NCI-H2081 (cell line): ENCODE measurements at regions not wholly inside any gene's neighbourhood (a gene's known extent, or its start where the extent isn't known, plus 50 kb on each side); places are given as distances from the start of the nearest gene placed in this dataset.
"Not testable (repeated sequence)": the region's sequence is repeated elsewhere in the genome, so short reads cannot be mapped to it uniquely, and the experiment has no call there.

ENCODE experiments used
- DNase-seq, 2 experiments: peaks; one replicate each; lab custom pipeline; 2025; lab: John Stamatoyannopoulos, UW

DNA sequence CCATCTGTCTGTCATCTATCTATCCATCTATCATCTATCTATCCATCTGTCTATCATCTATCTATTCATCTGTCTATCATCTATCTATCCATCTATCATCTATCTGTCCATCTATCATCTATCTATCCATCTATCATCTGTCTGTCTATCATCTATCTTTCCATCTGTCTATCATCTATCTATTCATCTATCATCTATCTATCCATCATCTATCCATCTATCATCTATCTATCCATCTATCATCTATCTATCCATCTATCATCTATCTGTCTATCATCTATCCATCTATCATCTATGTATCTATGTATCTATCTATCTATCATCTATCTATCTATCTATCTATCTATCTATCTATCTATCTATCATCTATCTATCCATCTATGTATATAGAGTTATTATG lies 671.6 kb downstream of the UTRN start:
- DNase-seq, result not testable (repeated sequence)

GRCh38 chr6:144957236-144957937 lies 672.3 kb downstream of the UTRN start:
- DNase-seq, result no peak

- no peak for DNase-seq
Observed at GRCh38 chr6:144969154-144969553, 684.0 kb downstream of the UTRN start.

DNA sequence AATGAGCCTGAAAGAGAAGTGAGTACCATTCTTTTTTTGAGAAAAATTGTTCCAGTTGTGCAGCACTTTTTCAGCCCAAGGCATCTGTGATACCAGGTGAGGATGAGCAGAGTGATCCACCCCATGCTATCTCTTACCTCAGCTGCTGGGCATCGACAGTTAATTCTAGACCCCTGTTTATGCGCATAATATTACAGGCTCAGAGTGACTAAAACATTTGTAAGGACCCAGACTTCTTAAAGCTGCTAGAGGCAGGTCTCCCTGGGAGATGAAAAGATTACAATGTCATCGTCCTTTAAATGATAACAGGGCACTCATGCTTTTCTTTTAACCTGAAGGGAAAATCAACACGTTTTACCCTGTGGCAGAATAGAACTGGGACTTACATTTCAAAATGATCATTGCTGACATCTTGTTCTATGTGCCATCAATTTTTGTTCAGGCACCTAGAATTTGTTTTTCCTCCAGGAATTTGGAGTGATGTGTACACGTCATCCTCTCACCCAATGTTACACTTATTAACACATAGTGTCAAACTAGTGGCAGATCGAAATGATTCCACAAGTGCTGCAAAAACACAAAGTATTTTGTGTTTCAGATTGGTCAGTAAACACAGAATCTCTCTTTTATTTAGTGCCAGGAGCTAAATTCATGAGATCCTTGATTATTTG lies 684.6 kb downstream of the UTRN start:
- no peak for DNase-seq

DNA sequence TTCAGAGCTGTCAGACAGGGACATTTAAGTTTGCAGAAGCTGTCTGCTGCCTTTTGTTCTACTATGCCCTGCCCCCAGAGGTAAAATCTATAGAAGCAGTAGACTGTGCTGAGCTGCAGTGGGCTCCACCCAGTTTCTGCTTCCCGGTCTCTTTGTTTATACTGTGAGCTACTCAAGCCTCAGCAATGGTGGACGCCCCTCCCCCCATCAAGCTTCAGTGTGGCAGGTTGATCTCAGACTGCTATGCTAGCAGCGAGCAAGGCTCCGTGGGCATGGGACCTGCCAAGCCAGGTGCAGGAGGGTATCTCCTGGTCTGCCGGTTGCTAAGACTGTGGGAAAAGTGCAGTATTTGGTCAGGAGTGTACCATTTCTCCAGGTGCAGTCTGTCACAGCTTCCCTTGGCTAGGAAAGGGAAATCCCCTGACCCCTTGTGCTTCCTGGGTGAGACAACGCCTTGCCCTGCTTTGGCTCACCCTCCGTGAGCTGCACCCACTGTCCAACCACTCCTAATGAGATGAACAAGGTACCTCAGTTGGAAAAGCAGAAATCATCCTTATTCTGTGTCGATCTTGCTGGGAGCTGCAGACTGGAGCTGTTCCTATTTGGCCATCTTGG lies 692.2 kb downstream of the UTRN start:
- DNase-seq, result not testable (repeated sequence)

- DNase-seq, result no peak
Observed at GRCh38 chr6:144978208-144978607, 693.1 kb downstream of the UTRN start.

DNA sequence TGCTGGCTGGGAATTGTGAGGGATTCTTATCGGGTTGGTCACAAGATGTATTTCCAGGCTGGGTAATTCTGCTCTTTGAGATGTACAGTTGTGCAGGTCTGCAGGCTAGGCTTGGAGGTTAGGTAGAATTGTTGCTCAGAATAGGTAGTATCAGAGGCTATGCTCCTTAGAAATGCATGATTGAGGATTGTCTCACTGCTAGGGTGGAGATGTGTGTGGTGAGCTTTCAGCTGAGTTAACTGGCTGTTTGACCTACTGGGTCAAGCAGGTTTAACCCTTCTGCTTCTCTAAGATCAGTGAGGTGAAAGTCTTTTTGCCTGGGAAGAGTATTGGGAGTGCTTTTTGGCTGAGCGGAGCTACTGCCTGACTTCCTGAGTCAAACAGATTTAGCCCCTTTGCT lies 701.1 kb downstream of the UTRN start:
- DNase-seq, result no peak

- DNase-seq, result no peak
Observed at GRCh38 chr6:144989319-144990107, 704.4 kb downstream of the UTRN start.

GRCh38 chr6:144990784-144991183 lies 705.6 kb downstream of the UTRN start:
- DNase-seq, result no peak

GRCh38 chr6:144993870-144994269 lies 708.7 kb downstream of the UTRN start:
- DNase-seq, result no peak

DNA sequence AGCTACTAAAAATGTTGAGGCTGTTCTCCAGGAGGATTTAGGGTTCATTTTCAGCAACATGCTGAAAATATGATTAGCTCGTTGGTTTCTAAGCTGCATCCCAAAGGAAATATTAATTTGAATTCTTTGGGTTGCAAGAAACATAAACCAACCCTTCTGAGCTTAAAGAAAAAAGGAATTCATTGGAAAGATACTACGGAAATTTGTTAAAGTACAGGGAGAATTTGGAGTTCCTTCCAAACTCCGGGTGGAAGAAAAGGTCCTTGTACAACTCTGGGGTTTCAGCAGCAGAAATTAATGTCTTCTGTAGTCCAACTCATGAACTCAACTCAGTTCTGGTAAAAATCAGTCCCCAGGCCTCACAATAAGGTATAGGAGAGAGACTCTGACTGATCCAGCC lies 712.9 kb downstream of the UTRN start:
- no peak for DNase-seq

GRCh38 chr6:144999127-144999526 lies 714.0 kb downstream of the UTRN start:
- DNase-seq, result no peak

DNA sequence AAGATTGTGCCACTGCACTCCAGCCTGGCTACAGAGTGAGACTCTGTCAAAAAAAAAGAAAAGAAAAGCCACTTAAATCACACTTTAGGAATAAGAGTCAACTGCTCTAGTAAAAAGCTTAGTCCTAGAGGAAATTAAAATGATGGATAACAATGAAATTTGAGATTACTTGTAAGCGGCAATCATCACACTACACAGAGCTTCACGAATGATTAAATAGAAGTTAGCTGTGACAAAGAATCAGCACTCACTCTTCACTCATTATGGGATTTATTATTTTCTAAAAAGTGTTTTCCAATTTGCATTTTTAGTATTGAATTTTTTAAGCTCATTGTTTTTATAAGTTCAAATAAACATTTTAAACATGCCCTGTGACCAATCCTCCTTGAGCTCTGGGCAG lies 718.0 kb downstream of the UTRN start:
- DNase-seq, result no peak

GRCh38 chr6:145006914-145007313 lies 721.8 kb downstream of the UTRN start:
- no peak for DNase-seq

GRCh38 chr6:145008715-145009114 lies 723.6 kb downstream of the UTRN start:
- DNase-seq, result no peak

GRCh38 chr6:145009711-145010110 lies 724.6 kb downstream of the UTRN start:
- DNase-seq, result no peak

DNA sequence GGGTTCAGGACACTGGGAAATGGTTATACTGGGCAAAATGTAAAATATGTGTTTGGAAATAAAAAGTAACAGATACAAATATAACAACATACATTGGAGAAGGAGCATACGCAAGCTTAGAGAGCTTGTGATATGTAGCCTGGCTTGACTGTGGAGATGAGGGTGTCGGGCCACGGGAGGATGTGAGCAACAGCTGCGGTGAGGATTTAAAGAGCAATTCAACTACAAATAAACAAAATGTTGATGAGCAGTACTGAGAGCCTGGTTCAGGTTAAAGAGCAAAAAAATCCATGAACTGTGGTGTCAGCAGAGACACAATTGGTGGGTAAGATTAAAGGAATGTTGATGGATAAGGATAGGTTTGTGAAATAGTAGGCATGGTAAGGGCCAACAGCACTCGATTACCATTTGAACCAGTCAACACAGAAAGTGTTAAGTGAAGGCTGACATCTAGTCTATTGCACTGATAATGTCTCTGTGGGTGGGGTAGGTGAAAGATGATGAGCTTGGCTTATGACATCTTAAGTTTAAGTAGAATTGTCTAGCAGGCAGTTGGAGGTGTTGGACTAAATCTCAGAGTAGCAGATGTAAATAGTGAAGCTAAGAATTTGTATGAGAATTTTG lies 723.2 kb downstream of the EPM2A start:
- no peak for DNase-seq

DNA sequence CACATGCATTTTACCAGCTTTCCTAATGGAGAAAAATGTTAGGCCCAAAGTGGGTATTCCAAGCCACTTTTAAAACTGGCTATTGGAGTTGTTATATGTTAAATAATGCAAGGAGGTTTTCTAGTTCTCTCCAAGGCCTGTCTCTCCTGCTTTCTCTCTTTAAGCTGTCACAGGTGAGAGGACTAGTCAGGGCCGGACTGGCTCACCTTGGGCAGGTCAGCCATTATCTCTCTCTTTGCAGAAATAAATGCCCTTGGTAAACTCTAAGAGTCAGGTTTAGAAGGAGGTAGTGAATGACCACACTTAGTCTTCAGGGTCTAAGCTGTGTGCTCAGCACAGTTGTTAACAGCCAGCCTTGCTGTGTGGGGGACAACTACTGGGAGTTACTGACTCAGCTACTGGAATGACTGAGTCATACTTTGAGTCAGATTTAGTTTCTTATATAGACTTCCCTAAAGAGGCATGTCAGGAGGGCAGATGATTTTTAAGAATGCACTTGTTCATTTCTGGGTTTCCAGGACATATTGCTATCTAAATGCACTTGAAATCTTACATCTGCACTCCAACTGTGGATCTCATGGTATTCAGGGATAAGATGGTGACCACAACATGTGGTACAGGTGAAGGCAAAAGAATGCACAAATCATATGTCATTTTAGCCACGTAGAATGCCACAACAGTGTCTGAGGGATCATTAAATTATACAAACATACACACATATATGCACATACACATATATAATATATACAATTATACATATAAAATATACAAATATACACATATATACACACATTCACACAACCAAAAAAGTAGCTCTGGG lies 719.4 kb downstream of the EPM2A start:
- no peak for DNase-seq

DNA sequence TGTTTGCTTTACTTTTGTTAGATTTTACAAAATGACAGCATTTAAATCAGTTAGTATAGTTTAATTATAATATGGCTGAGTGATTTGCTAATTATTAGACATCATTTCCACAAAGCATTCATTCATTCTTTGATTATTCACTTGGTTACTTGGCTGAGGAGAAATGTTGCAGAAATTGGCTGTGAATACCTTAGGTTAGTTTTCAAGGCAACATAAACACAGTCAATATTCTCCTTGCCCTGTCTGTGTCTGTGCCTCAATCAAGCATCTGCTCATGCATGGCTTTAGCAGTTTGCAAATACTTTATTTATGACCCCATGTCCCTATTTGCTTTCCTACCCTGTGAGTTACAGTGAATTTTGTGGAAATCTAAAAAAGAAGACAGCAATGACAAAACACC lies 718.3 kb downstream of the EPM2A start:
- no peak for DNase-seq

GRCh38 chr6:145017516-145017915 lies 717.8 kb downstream of the EPM2A start:
- DNase-seq, result no peak

- DNase-seq, result no peak
Observed at GRCh38 chr6:145018027-145018426, 717.3 kb downstream of the EPM2A start.
